SK-N-DZ (cell line): ENCODE measurements at regions not wholly inside any gene's neighbourhood (a gene's known extent, or its start where the extent isn't known, plus 50 kb on each side); places are given as distances from the start of the nearest gene placed in this dataset.

Experiments used
- DNase-seq: peaks from one replicate; pipeline ENCODE4 v3.0.0-alpha.2; 2015; ENCODE audit warnings: low spot score

DNA sequence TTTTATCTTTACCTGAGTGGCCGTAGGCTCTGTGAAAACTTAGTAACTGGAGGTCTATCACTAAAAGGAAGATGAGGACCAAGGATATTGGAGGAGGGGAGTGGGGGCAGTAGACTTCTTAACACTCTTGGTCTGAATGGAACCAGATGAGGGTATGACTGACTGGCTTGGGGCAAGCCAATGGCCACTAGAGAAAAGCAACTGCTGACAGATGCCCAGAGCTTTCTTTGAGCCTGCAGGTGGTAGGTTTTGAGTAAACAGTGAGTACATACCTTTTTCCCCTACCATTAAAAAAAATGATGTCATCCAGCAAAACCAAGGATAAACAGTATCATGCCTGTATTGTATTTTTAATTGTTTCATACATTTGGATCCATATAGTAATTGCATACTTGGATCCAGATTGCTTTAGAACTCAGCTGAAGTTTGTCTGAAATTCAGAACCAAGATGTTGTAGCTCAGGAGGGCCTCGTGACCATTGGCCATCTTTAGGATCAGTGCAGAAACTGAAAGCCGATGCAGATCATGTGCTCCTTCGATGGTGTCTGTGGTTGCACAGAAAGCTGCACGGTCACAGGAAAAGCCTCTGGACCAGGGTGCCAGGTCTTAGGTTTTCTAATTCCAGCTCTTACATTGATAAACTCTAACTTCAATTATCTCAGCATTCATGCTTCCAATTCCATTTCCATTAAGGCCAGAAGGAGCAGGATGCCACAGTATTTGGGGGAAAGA, 131.0 kb downstream of the PDGFRA start:
- no peak for DNase-seq

DNA sequence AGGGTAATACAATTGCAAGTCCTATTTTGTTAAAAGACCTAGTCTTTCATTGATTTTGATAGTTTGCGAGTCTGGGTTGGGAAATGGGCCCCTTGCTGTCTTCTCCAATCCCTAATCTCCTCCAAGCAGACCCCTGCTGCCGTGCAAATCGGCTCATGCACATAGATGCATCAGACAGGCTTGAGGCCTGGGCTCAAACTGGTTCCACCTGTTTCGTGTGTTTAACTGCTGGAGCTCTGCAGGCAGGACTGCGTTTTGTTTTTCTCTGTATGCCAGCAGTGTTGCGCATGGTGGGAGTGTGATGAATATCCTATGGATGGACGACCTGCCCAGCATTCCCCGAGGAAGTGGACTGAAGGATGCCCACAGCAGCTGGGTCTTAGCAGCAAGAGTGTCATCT, 133.9 kb downstream of the PDGFRA start:
- DNase-seq = no peak

GRCh38 chr4:54365691-54366090, 136.6 kb downstream of the PDGFRA start:
- no peak for DNase-seq

- DNase-seq = no peak
Measured at GRCh38 chr4:54367059-54367458, 138.0 kb downstream of the PDGFRA start.

DNA sequence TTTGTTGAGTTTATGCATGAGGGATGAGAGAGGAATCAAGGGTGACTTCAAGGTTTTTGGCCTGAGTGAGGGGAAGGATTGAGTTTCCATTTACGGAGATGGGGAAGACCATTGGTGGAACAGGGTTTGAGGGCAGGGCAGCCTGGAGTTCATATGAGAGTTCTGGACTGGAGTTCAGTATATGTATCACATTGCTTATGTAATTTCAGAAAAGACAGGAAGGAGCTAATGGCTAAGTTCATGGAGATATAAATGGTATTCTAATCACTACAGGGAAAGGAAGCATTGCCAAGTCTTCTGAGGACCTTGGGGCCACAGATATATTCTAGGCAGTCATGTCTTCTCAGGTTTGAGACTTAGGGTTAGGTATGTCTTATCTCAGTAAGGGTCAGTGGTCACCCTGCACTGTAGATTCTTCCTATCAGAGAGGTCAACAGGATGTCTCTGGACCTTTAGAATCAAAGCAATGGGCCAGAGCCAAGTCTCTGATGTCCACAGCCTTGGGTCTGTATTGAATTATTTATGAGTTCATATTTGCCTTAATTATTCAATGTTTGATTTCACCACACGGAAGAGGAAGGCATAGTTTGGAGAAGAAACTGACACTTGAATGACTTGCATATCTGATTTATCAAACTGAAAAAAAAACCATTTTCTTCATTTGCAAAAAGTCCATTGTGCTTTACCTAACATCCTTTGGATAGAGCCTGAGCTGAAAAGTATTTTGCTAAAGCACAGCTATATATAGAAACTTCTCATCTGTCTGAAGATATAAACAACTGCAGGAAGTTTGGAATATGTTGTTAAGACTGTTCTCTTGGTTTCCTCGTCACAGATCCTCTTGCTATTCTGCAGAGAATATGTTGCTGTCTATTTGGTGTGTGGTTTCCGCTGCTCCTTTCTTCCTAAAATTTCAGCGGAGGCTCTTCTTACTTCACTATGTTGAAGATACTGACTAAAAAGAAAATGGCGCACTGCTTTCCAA, 139.5 kb downstream of the PDGFRA start:
- no peak for DNase-seq

GRCh38 chr4:54371173-54371572, 142.1 kb downstream of the PDGFRA start:
- DNase-seq = no peak

- no peak for DNase-seq
Measured at GRCh38 chr4:54372951-54373350, 143.9 kb downstream of the PDGFRA start.

- DNase-seq = no peak
Measured at GRCh38 chr4:54373718-54374210, 144.7 kb downstream of the PDGFRA start.

- no peak for DNase-seq
Measured at GRCh38 chr4:54378461-54378860, 149.4 kb downstream of the PDGFRA start.

DNA sequence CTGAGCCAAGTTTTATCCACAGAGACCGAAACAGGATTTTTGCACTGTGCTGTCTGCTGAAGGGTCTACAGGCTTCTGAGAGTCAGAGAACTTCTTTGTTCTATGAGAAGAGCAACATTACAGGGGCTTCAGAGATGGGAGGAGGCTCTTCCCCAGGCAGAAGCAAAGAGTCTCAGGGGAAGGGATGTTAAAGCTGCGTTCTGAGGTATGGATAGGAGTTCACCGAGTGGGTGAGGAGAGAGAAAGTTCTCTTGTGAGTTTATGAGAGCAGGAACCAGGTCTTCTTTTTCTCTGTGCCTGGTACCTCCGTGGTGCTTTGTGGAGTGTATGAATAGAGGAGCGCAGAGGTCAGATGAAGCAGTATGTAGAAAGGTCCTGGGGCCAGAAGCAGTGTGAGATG, 155.1 kb downstream of the PDGFRA start:
- no peak for DNase-seq

DNA sequence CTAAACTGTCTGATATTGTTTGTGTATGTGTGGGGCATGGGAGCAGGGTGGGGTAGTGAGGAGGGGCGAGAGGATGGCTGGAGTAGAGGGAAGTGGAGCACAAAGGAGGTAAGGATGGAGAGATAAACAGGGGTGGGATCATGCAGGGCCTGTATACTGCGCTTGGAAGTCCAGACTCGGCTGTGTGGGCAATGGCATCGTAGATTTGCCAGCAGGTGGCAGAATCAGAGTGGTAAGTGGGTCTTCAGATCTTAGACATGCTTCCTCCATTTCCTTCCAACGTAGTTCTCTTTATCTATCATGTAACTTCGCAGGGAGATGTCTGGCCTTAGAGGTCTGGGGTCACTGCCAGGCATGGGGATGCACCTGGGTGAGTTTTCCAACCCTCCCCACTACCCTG, 155.5 kb downstream of the PDGFRA start:
- no peak for DNase-seq

DNA sequence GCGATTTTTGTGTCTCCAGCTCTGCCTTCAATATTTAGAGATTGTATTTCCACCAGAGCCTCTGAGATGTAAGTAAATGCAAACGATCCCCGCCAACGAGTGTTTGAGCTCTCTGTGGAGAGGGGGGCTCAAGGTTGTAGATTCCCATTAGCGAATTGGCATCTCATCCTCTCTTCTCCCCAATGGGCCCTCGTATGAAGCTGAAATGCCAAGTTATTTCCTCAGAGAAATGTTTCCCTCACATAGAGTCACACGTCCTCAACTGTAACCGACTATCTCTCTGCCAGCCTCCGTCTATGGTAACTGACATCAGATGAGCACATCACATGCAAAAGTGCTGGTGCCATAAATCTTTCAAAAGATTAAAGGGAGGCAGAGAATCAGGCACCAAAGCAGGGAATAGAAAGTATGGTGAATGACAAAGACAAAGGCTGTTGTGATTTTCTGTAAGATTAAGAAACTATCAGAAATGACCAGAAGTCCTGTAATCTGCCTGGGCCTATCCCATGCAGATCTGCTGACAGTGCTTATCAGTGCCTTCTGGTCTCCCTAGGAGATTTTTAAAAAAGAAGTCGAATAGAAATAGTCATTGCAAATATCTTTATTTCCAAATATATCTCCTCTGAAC, 157.1 kb downstream of the PDGFRA start:
- no peak for DNase-seq

DNA sequence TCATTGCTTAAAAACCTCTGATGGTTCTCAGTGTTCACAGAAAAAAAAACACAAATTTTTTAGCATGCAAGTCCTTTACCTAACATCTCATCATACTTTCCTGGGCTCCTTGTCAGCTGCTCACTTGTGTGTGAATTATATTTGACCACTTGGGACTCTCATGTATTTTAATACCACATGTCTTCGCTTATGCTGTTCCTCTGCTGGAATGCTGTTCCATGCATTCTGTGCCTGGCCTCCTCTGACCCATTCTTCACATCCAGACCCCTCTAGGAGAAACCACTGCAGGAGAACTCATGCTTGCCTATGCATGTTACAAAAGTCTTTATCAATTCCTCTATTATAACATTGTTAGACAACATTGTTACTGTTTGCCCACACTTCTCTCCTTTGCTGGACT, 157.6 kb downstream of the PDGFRA start:
- DNase-seq = no peak

- DNase-seq = no peak
Measured at GRCh38 chr4:54390670-54391069, 161.6 kb downstream of the PDGFRA start.

GRCh38 chr4:54391104-54391503, 162.0 kb downstream of the PDGFRA start:
- no peak for DNase-seq

DNA sequence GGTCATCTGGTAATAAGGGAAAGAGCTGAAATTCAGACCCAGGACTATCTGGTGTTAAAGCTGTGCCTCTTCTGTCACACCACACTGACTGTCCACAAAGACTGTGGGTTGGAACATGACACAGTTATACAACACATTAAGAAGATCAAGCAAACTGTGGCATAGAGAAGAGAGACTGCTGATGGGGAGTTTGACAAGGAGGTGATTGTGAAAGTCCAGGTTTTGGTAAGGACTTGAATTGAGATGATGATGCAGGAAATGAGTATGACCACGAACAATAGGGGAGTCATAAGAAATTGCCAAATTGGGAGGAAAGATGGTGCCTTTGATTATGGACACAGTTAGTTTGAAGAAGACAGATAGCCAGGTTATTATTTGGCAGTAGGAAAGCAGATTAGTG, 163.4 kb downstream of the PDGFRA start:
- DNase-seq = no peak

- no peak for DNase-seq
Measured at GRCh38 chr4:54393243-54393642, 164.2 kb downstream of the PDGFRA start.

GRCh38 chr4:54395013-54395527, 166.0 kb downstream of the PDGFRA start:
- DNase-seq = no peak

DNA sequence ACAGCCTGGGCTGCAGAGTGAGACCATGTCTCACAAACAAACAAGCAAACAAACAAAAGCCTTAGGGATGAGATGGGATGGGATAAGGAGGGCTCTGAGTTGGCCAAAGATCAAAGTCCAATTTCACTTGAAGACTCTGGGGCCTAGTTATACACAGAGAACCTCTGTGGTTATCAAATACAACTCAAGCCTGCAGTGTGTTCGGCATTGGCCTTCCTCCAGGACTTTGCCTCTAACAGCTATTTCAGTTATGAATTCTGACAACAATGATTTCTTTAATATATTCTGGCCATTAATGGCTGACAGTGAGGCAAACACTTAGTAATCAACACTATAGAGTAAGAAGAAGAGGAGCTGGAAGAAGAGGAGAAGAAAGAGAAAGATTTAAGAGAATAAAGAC, 171.1 kb downstream of the PDGFRA start:
- no peak for DNase-seq

GRCh38 chr4:54400802-54401201, 171.7 kb downstream of the PDGFRA start:
- no peak for DNase-seq

- DNase-seq = no peak
Measured at GRCh38 chr4:54402880-54403480, 173.9 kb downstream of the PDGFRA start.
